HG03565 (cell line): ENCODE measurements at regions not wholly inside any gene's neighbourhood (a gene's known extent, or its start where the extent isn't known, plus 50 kb on each side); places are given as distances from the start of the nearest gene placed in this dataset.
"Not testable (repeated sequence)": the region's sequence is repeated elsewhere in the genome, so short reads cannot be mapped to it uniquely, and the experiment has no call there.

Source experiments
- ATAC-seq: cut with Tn5 transposase; IDR thresholded peaks from one replicate; pipeline ENCODE4 v1.9.1; 2021; ENCODE audit warnings: mild to moderate bottlenecking, moderate library complexity; ENCODE audit not compliant: unreplicated experiment

GRCh38 chr17:20935740-20936139, 107.1 kb downstream of the USP22 start:
- ATAC-seq = no peak

DNA sequence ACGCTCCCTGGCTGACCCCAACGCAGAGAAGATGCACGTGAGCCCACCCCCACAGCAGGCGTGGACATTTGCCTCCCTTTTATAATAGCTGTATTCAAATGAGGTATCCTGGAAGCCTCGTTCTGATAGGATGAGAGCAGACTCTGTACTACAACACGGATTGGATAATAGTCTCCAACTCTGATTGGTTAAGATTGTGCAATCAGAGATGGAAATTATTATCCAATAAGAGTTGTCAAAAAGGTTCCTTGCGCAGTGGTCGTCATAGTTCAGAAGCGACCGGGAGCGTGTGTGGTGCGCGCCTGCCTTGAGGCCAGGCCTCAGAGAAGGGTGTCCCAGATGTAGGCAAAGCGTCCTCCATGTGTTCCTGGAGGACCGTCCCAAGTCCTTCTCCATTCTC, 104.6 kb downstream of the USP22 start:
- ATAC-seq = no peak

GRCh38 chr17:20938988-20939615, 103.7 kb downstream of the USP22 start:
- ATAC-seq = no peak

- ATAC-seq = no peak
Measured at GRCh38 chr17:20941872-20942271, 100.9 kb downstream of the USP22 start.

DNA sequence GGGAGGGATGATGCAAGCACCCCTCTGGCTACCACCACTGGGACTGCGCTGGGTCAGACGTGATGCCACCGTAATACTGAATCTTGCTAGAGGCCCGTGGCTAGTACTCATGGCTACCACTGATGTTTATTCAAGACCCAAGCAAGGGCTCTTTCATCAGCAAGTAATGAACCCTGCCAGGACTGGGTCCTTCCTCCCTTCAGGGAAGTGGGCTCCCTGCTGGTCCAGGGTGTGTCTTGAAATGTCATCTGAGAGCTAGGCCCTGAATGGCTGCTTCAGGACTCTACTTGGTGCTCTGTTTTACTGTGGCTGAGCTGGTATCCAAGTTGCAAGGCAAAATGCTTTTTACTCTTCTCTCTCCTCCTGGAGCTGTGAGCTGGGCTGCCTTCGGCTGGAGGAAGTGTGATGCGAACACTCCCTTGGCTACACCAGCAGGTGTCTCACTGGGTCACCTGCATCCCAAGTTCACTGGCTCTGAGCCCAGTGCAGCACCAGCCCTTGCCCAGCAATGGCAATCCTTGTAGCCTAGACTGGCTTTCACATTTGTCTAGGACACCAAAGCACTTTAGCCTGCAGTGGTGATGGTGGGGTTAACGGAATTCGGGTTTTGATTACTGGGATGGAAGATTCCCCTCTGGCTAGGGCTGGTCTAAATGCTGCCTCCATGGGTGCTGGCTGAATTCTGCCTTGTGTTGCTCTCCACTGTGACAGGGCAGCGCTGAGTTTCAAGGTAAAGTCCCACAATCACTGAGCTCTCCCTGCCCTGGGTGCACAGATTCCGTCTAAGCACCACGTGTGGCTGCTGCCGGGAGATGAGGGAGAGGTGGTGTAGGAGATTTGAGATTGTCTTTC, 98.6 kb downstream of the USP22 start:
- ATAC-seq = no peak

DNA sequence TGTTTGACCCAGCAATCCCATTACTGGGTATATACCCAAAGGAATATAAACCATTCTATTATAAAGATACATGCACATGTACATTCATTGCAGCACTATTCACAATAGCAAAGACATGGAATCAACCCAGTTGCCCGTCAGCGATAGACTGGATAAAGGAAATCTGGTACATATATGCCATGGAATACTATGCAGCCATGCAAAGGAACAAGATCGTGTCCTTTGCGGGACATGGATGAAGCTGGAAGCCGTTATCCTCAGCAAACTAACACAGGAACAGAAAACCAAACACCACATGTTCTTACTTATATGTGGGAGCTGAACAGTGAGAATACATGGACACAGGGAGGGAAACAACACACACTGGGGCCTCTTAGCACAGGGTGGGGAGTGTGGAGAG, 95.1 kb downstream of the USP22 start:
- not testable (repeated sequence) for ATAC-seq

DNA sequence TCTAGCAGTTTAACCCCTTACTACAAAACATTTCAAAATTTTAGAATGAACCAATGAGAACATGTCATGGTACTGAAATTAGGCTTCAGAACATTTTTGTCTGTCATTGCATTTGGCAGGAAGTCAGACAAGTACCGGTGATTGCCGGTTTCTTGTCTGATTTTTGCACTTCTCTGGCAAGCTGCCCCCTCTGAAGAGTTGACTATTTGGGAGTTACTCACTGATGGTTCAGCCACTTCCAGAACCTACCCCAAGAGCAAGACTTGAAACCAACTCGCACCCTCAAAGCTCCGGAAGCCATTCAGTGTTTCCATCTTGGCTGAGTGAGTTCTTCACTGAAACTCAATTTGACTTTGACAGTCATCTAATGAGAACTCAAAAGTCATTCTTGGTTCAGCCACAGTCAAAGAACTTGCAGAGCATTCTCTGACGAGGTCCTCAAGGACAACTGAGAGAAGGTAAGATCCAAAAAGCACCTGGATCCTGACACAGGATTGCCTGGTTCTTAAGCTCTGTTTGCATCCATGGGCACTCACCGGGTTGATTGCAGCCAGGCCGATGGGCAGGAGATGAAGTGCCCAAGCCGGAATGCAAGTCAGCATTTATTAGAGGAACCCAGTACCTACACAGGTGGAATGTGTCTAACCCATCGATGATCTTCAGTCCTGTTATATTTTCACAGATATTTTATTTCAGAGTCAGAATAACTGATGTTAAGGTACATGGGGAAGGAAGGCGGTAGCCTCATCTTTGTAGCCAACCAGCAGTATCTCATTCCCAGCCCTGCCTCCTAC, 93.6 kb downstream of the USP22 start:
- no peak for ATAC-seq
